ENCODE measurements at regions not wholly inside any gene's neighbourhood (a gene's known extent, or its start where the extent isn't known, plus 50 kb on each side); places are given as distances from the start of the nearest gene placed in this dataset.

GRCh38 chr2:129904532-129905446, 74.7 kb upstream of the RAB6C start:
- Mint-ChIP-seq H3K4me3 (no peak overlapping the region), H3K9me3 (no peaks in the 10 kb centered on the region), H3K4me1 (no peaks in the 10 kb centered on the region), H3K36me3 (no peaks in the 10 kb centered on the region), H3K27ac (no peak overlapping the region)
- no peak for ATAC-seq
- no peak for DNase-seq (ENCODE audit: low spot score in 2 of 2)

GRCh38 chr2:129905664-129906081, 73.8 kb upstream of the RAB6C start:
- ATAC-seq (no peak), DNase-seq (ENCODE audit: low spot score in 2 of 2) (no peak)
- H3K4me3 Mint-ChIP-seq: no peak overlapping the region
- H3K4me1 Mint-ChIP-seq: no peaks in the 10 kb centered on the region
- no peaks in the 10 kb centered on the region for H3K36me3 Mint-ChIP-seq
- H3K27ac Mint-ChIP-seq: no peak overlapping the region
- no peaks in the 10 kb centered on the region for H3K9me3 Mint-ChIP-seq

- no peaks in the 10 kb centered on the region for H3K4me1 Mint-ChIP-seq
- H3K36me3 Mint-ChIP-seq: no peaks in the 10 kb centered on the region
- ATAC-seq (no peak), DNase-seq (ENCODE audit: low spot score in 2 of 2) (no peak)
- no peak overlapping the region for H3K27ac Mint-ChIP-seq
- no peaks in the 10 kb centered on the region for H3K9me3 Mint-ChIP-seq
- H3K4me3 Mint-ChIP-seq: no peak overlapping the region
Measured at GRCh38 chr2:129906139-129906860, 73.2 kb upstream of the RAB6C start.

GRCh38 chr2:129906861-129907235, 72.6 kb upstream of the RAB6C start:
- DNase-seq (ENCODE audit: low spot score in 2 of 2) (no peak), ATAC-seq (no peak)
- no peak overlapping the region for H3K27ac Mint-ChIP-seq
- H3K4me3 Mint-ChIP-seq: no peak overlapping the region
- no peaks in the 10 kb centered on the region for H3K36me3 Mint-ChIP-seq
- no peaks in the 10 kb centered on the region for H3K4me1 Mint-ChIP-seq
- H3K9me3 Mint-ChIP-seq: no peaks in the 10 kb centered on the region

GRCh38 chr2:129907256-129907998, 72.0 kb upstream of the RAB6C start:
- no peak overlapping the region for H3K4me3 Mint-ChIP-seq
- no peaks in the 10 kb centered on the region for H3K36me3 Mint-ChIP-seq
- H3K4me1 Mint-ChIP-seq: no peaks in the 10 kb centered on the region
- H3K27ac Mint-ChIP-seq: no peak overlapping the region
- no peaks in the 10 kb centered on the region for H3K9me3 Mint-ChIP-seq
- no peak for ATAC-seq
- DNase-seq (ENCODE audit: low spot score in 2 of 2): no peak

GRCh38 chr2:129908721-129909373, 70.6 kb upstream of the RAB6C start:
- no peaks in the 10 kb centered on the region for H3K9me3 Mint-ChIP-seq

GRCh38 chr2:129909651-129910418, 69.6 kb upstream of the RAB6C start:
- Mint-ChIP-seq H3K4me3 (no peak overlapping the region), H3K27ac (no peak overlapping the region), H3K36me3 (no peaks in the 10 kb centered on the region), H3K4me1 (no peaks in the 10 kb centered on the region), H3K9me3 (no peaks in the 10 kb centered on the region)
- no peak for ATAC-seq
- no peak for DNase-seq (ENCODE audit: low spot score in 2 of 2)

More at GRCh38 chr2:129908721-129909373, 70.6 kb upstream of the RAB6C start:
- no peak for ATAC-seq
- no peak overlapping the region for H3K4me3 Mint-ChIP-seq
- no peaks in the 10 kb centered on the region for H3K4me1 Mint-ChIP-seq
- no peaks in the 10 kb centered on the region for H3K36me3 Mint-ChIP-seq
- no peak overlapping the region for H3K27ac Mint-ChIP-seq
- no peak for DNase-seq (ENCODE audit: low spot score in 2 of 2)

GRCh38 chr2:129910446-129911362, 68.8 kb upstream of the RAB6C start:
- no peak for ATAC-seq
- Mint-ChIP-seq H3K36me3 (no peaks in the 10 kb centered on the region), H3K27ac (no peak overlapping the region), H3K4me3 (no peak overlapping the region), H3K9me3 (no peaks in the 10 kb centered on the region), H3K4me1 (no peaks in the 10 kb centered on the region)
- DNase-seq (ENCODE audit: low spot score in 2 of 2): no peak

- Mint-ChIP-seq H3K9me3 (no peaks in the 10 kb centered on the region), H3K4me1 (no peaks in the 10 kb centered on the region), H3K27ac (no peak overlapping the region), H3K36me3 (no peaks in the 10 kb centered on the region), H3K4me3 (no peak overlapping the region)
- no peak for DNase-seq (ENCODE audit: low spot score in 2 of 2)
- no peak for ATAC-seq
Measured at GRCh38 chr2:129911363-129912065, 68.0 kb upstream of the RAB6C start.

- ATAC-seq (no peak), DNase-seq (ENCODE audit: low spot score in 2 of 2) (no peak)
- Mint-ChIP-seq H3K36me3 (no peaks in the 10 kb centered on the region), H3K4me3 (no peak overlapping the region), H3K4me1 (no peaks in the 10 kb centered on the region), H3K9me3 (peaks cover under 1% of the 10 kb centered on the region), H3K27ac (no peak overlapping the region)
Measured at GRCh38 chr2:129912066-129912820, 67.2 kb upstream of the RAB6C start.

- Mint-ChIP-seq H3K9me3 (peaks cover 5% of the 10 kb centered on the region), H3K4me3 (no peak overlapping the region)
Measured at GRCh38 chr2:129912871-129913694, 66.4 kb upstream of the RAB6C start.

More at GRCh38 chr2:129912871-129913694, 66.4 kb upstream of the RAB6C start:
- DNase-seq (ENCODE audit: low spot score in 2 of 2) (no peak), ATAC-seq (no peak)
- no peaks in the 10 kb centered on the region for H3K4me1 Mint-ChIP-seq
- H3K36me3 Mint-ChIP-seq: no peaks in the 10 kb centered on the region
- no peak overlapping the region for H3K27ac Mint-ChIP-seq

All from stimulated activated effector memory CD8-positive, alpha-beta T cell treated with anti-CD3 and anti-CD28 coated beads, Interleukin-12 subunit alpha, Interleukin-12 subunit beta, amount 100 ng/mL, for 72 hours (primary cell).